Neural progenitor cell (in vitro differentiated cells): ENCODE measurements at regions not wholly inside any gene's neighbourhood (a gene's known extent, or its start where the extent isn't known, plus 50 kb on each side); places are given as distances from the start of the nearest gene placed in this dataset.

ENCODE experiments used
- DNase-seq: peaks from one replicate; pipeline ENCODE4 v3.0.0-alpha.2; 2016; ENCODE audit warnings: low spot score
- H2AFZ ChIP-seq: fragments of 200-600 bp; sonication (generic); replicated peaks from 2 replicates; pipeline ENCODE4 v1.6.1; 2016; ENCODE audit warnings: antibody characterized with exemption
- H3F3A ChIP-seq: fragments of 200-600 bp; sonication (generic); 2 replicates; pipeline ENCODE4 v1.6.1; 2016; ENCODE audit warnings: antibody characterized with exemption, low read depth
- H3K27ac ChIP-seq: fragments of 200-600 bp; sonication (generic); 2 replicates; pipeline ENCODE4 v1.5.1; 2016; ENCODE audit warnings: mild to moderate bottlenecking
- H3K27me3 ChIP-seq: fragments of 200-600 bp; sonication (generic); 2 replicates; pipeline ENCODE4 v1.6.1; 2016; ENCODE audit warnings: mild to moderate bottlenecking, moderate library complexity
- H3K36me3 ChIP-seq: fragments of 200-600 bp; sonication (generic); 2 replicates; pipeline ENCODE4 v1.5.1; 2016
- H3K4me1 ChIP-seq: fragments of 200-600 bp; sonication (generic); 2 replicates; pipeline ENCODE4 v1.6.1; 2016; ENCODE audit warnings: mixed run types
- H3K4me2 ChIP-seq: fragments of 200-600 bp; sonication (generic); 2 replicates; pipeline ENCODE4 v1.6.1; 2016
- H3K4me3 ChIP-seq: fragments of 200-600 bp; sonication (generic); 2 replicates; pipeline ENCODE4 v1.5.1; 2016
- H3K79me2 ChIP-seq: fragments of 200-600 bp; sonication (generic); 2 replicates; pipeline ENCODE4 v1.6.1; 2016; ENCODE audit warnings: low read depth
- H3K9ac ChIP-seq: fragments of 200-600 bp; sonication (generic); 2 replicates; pipeline ENCODE4 v1.6.1; 2016
- H3K9me3 ChIP-seq: fragments of 200-600 bp; sonication (generic); 2 replicates; pipeline ENCODE4 v1.5.1; 2016; ENCODE audit warnings: low read depth
- H4K20me1 ChIP-seq: fragments of 200-600 bp; sonication (generic); 2 replicates; pipeline ENCODE4 v1.6.1; 2016; ENCODE audit warnings: low read depth
- H3K27ac Mint-ChIP-seq: 3 replicates; pipeline ENCODE4 v1.8.0; 2021; ENCODE audit warnings: mixed read lengths
- H3K27me3 Mint-ChIP-seq: 2 replicates; pipeline ENCODE4 v1.8.0; 2022; ENCODE audit warnings: low read depth, mild to moderate bottlenecking, inconsistent platforms, moderate library complexity, mixed read lengths; ENCODE audit not compliant: insufficient read depth
- H3K36me3 Mint-ChIP-seq: 3 replicates; pipeline ENCODE4 v1.8.0; 2021; ENCODE audit warnings: mixed read lengths
- H3K4me1 Mint-ChIP-seq: 3 replicates; pipeline ENCODE4 v1.8.0; 2021; ENCODE audit warnings: mixed read lengths
- H3K4me3 Mint-ChIP-seq: 3 replicates; pipeline ENCODE4 v1.8.0; 2021; ENCODE audit warnings: mild to moderate bottlenecking, moderate library complexity, mixed read lengths
- H3K9me3 Mint-ChIP-seq: 3 replicates; pipeline ENCODE4 v1.8.0; 2020; ENCODE audit warnings: mixed read lengths
- EZH2 ChIP-seq: fragments of 200-600 bp; sonication (generic); IDR thresholded peaks from 2 replicates; pipeline ENCODE4 v1.6.1; 2017; ENCODE audit warnings: antibody characterized with exemption, mild to moderate bottlenecking, moderate library complexity
- EZH2phosphoT487 ChIP-seq: fragments of 200-600 bp; sonication (generic); IDR thresholded peaks from 2 replicates; pipeline ENCODE4 v1.6.1; 2017; ENCODE audit warnings: antibody characterized with exemption
- TF ChIP-seq, protein P1 (sequence below): fragments of 200-600 bp; sonication (generic); IDR thresholded peaks from 2 replicates; pipeline ENCODE4 v1.5.1; 2017; ENCODE audit warnings: antibody characterized with exemption, mild to moderate bottlenecking

GRCh38 chr5:107146901-107147300, 523.8 kb downstream of the EFNA5 start:
- Mint-ChIP-seq H3K36me3 (no peaks in the 10 kb centered on the region), H3K4me1 (peaks cover 6% of the 10 kb centered on the region), H3K27me3 (no peaks in the 10 kb centered on the region), H3K4me3 (no peak overlapping the region), H3K9me3 (no peaks in the 10 kb centered on the region), H3K27ac (no peak overlapping the region)
- H3K27me3 ChIP-seq: no peaks in the 10 kb centered on the region
- H2AFZ ChIP-seq: no peak overlapping the region
- no peaks in the 10 kb centered on the region for H3K36me3 ChIP-seq
- no peaks in the 10 kb centered on the region for H4K20me1 ChIP-seq
- H3K79me2 ChIP-seq: no peaks in the 10 kb centered on the region
- H3K9ac ChIP-seq: no peak overlapping the region
- TF ChIP-seq, protein P1, sequence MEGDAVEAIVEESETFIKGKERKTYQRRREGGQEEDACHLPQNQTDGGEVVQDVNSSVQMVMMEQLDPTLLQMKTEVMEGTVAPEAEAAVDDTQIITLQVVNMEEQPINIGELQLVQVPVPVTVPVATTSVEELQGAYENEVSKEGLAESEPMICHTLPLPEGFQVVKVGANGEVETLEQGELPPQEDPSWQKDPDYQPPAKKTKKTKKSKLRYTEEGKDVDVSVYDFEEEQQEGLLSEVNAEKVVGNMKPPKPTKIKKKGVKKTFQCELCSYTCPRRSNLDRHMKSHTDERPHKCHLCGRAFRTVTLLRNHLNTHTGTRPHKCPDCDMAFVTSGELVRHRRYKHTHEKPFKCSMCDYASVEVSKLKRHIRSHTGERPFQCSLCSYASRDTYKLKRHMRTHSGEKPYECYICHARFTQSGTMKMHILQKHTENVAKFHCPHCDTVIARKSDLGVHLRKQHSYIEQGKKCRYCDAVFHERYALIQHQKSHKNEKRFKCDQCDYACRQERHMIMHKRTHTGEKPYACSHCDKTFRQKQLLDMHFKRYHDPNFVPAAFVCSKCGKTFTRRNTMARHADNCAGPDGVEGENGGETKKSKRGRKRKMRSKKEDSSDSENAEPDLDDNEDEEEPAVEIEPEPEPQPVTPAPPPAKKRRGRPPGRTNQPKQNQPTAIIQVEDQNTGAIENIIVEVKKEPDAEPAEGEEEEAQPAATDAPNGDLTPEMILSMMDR: no peak
- TF ChIP-seq EZH2 (no peak), EZH2phosphoT487 (no peak)
- H3K27ac ChIP-seq: no peak overlapping the region
- DNase-seq: no peak
- H3K9me3 ChIP-seq: no peaks in the 10 kb centered on the region
- H3K4me2 ChIP-seq: peak overlapping the region; percentile 16
- H3K4me3 ChIP-seq: no peak overlapping the region
- H3K4me1 ChIP-seq: peaks cover 13% of the 10 kb centered on the region
- H3F3A ChIP-seq: no peaks in the 10 kb centered on the region

GRCh38 chr5:107135391-107135790, 535.3 kb downstream of the EFNA5 start:
- H3K36me3 Mint-ChIP-seq: peaks cover 2% of the 10 kb centered on the region
- no peak overlapping the region for H3K27ac Mint-ChIP-seq
- H3K4me1 ChIP-seq: no peaks in the 10 kb centered on the region

GRCh38 chr5:107134931-107135330, 535.8 kb downstream of the EFNA5 start:
- no peaks in the 10 kb centered on the region for H3K9me3 ChIP-seq
- Mint-ChIP-seq H3K9me3 (peaks cover 27% of the 10 kb centered on the region), H3K27ac (no peak overlapping the region), H3K4me3 (no peak overlapping the region), H3K27me3 (no peaks in the 10 kb centered on the region), H3K36me3 (peaks cover 2% of the 10 kb centered on the region), H3K4me1 (no peaks in the 10 kb centered on the region)
- H3K9ac ChIP-seq: no peak overlapping the region
- H2AFZ ChIP-seq: no peak overlapping the region
- no peak overlapping the region for H3K4me3 ChIP-seq
- no peak overlapping the region for H3K27ac ChIP-seq
- TF ChIP-seq EZH2 (no peak), EZH2phosphoT487 (no peak)
- TF ChIP-seq, protein P1: no peak
- no peaks in the 10 kb centered on the region for H3K36me3 ChIP-seq
- DNase-seq: no peak
- H4K20me1 ChIP-seq: no peaks in the 10 kb centered on the region
- H3K4me1 ChIP-seq: no peaks in the 10 kb centered on the region
- no peaks in the 10 kb centered on the region for H3F3A ChIP-seq
- H3K4me2 ChIP-seq: no peak overlapping the region
- H3K79me2 ChIP-seq: no peaks in the 10 kb centered on the region
- no peaks in the 10 kb centered on the region for H3K27me3 ChIP-seq

More at GRCh38 chr5:107135391-107135790, 535.3 kb downstream of the EFNA5 start:
- no peak for DNase-seq
- no peaks in the 10 kb centered on the region for H3F3A ChIP-seq
- no peaks in the 10 kb centered on the region for H3K4me1 Mint-ChIP-seq
- peaks cover 31% of the 10 kb centered on the region for H3K9me3 Mint-ChIP-seq
- no peaks in the 10 kb centered on the region for H3K9me3 ChIP-seq
- no peak overlapping the region for H3K4me2 ChIP-seq
- H2AFZ ChIP-seq: no peak overlapping the region
- H3K27me3 ChIP-seq: no peaks in the 10 kb centered on the region
- H3K36me3 ChIP-seq: no peaks in the 10 kb centered on the region
- no peaks in the 10 kb centered on the region for H3K79me2 ChIP-seq
- no peak overlapping the region for H3K9ac ChIP-seq
- no peak overlapping the region for H3K27ac ChIP-seq
- no peak for TF ChIP-seq EZH2
- TF ChIP-seq EZH2phosphoT487: no peak
- TF ChIP-seq, protein P1: no peak
- H3K4me3 Mint-ChIP-seq: no peak overlapping the region
- H3K27me3 Mint-ChIP-seq: no peaks in the 10 kb centered on the region
- H3K4me3 ChIP-seq: no peak overlapping the region
- H4K20me1 ChIP-seq: no peaks in the 10 kb centered on the region
